HG02678 (cell line): ENCODE measurements at regions not wholly inside any gene's neighbourhood (a gene's known extent, or its start where the extent isn't known, plus 50 kb on each side); places are given as distances from the start of the nearest gene placed in this dataset.
"Not testable (repeated sequence)": the region's sequence is repeated elsewhere in the genome, so short reads cannot be mapped to it uniquely, and the experiment has no call there.

Source experiments
- ATAC-seq: cut with Tn5 transposase; IDR thresholded peaks from one replicate; pipeline ENCODE4 v1.9.1; 2021; ENCODE audit warnings: mild to moderate bottlenecking, moderate library complexity; ENCODE audit not compliant: unreplicated experiment

DNA sequence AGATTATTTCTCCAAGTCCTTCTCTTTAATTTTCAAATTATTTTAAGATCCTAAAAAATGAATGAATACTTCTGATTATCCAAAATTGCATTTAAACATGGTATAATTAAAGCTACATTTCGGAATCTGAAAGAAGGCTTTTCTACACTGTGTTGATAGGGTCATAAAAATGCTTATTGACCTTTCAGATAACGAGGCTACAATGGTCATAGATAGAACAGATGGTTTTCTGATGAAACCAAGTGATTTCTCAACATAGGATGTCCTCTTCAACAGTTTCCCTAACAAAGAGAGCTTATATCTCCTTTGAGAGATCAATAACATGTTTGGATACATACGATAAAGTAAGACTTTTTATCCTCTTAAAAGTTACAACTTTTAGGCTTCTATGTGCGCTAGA is 201.1 kb downstream of the PTH2R start:
- ATAC-seq = no peak

DNA sequence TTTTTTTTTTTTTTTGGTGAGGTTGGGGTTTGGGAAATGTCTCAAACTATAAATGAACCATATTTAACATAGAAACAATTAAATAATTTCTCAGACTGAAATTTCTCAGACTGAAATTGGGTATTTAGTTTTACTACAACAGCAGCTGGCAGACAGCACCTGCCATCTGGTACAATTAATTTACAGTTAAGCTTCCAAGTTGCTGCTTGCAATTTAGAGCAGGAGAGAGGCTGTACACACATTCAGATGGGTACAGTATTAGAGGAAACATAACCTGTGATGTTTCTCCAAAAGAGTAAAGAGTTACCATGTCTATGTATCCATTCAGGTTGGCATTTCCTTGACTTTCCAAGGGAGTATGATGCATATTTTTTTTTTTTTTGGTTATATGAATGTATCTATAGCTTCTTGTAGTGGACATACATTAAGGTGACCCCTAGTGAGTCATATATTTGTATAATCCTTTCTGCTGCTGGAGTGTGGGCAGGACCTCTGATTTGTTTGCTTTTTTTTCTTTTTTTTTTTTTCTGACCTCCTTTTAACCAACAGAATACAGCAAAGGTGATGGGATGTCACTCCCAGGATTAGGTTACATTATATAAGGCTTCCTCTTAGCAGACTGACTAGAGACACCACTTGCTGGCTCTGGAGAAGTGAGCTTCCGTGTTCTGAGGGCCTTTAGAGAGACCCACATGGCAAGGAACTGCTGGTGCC is 201.7 kb downstream of the PTH2R start:
- ATAC-seq = no peak

- ATAC-seq = no peak
Observed at GRCh38 chr2:208609166-208609804, 202.7 kb downstream of the PTH2R start.

- ATAC-seq = not testable (repeated sequence)
Observed at GRCh38 chr2:208615675-208616074, 209.1 kb downstream of the PTH2R start.

DNA sequence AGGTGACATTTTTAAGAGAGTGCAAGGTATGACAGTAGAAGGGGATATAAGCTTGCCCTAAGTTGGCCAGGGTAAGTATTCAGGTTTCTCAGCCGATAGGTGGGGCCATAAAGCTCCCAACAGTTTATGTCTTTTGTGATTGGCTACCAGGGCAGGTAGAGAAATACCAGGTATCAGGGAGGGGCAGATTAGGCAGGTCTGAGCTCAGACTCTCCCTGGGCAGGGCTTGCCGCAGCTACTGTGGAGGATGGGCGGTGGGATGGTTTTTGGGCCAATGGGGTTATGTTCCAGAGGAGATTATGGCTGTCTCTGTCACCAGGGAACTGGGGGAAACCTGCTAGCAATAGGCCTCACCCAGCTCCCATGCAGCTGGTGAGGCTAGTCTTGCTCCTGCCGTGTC is 211.6 kb downstream of the PTH2R start:
- no peak for ATAC-seq

DNA sequence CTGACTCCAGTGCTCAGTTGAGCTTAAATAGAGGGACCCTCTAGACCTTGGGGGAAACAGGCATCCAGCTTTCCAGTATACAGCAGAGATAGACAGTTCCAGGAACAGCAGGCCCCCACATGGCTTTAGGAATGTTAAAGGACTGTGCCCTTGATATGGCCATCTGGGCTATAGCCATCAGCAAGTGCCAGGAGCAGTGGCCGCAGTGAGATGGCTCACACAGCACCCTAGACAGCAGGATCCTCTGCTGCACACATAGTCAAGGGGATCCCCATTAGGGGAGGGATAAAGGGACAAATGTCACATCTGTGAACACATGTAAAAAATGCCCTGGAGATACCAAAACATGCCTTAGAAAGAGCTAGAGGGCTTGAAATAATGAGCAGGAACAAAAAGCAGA is 213.4 kb downstream of the PTH2R start:
- no peak for ATAC-seq

DNA sequence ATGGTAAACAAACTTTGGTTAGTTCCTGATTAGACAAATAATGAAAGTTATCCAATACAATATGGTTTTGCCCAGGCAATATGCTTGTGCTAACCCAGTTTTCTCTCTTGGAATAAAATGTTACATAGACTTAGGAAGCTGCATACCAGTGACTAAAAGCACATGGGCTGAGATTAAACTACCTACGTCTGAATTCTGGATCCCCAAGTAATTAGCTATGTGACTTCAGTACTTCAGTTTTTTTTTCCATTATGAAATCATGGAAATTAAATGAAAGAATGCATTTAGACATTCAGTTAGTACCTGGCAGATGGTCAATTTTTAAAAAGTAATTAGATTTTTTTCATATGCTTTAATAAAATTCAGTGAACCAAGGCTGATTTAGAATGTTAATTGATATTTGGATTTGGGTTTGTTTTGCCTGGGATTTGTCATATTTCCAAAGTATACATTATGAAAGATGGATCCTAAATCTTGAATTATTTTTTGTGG is 213.9 kb downstream of the PTH2R start:
- ATAC-seq = no peak

DNA sequence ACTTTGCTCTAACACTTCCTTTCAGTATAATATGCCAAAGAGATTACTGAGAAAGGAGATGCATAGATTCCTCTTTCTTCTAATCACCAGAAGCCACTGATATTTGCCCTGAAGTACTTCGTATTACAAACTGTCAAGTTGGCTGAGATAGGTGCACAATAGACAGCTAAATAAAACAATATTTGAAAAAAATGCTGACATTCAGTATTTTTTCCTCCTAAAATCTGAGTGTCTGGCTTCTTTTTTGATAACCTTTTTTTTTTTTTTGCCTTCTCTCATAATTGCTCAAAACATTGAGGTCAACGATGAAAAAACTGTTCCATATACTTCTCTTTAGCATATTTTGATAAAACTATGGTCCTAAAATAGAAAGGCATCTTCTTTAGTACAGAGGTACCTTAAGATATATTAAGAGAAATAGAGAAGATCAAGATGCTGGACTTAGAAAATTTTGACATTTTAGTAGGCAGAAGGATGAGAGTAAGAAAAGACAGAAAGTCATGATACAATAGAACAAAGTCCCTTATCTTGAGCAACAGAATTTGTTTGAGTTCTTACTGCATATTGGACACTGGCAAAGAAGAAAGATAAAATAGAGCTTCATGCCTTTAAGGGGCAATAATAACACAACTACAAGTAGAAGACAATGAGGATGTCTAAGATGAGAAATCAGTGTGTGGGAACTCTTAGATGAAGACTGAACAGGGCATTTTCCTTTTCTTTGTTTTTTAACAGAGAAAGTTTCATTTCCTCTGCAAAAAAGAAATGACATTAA is 220.7 kb downstream of the PTH2R start:
- ATAC-seq = no peak

DNA sequence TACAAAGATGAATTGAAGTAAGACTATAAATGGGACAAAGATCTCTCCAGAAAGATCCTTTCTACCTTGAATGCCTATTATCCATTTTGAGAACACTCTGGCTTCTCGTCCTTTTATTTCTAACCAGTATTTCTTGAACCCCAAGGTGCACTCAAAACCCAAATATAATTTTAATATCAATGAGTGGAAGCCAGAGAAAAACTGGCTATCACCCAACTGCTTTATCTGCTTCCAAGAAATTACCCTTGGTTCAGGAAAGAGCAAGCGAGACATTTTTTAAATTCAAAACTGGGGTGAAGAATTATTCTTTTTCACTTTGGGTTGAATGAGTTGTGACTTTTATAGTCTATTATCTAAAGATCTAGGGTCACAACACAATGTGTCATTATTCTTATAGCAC is 221.3 kb downstream of the PTH2R start:
- no peak for ATAC-seq

- peak; percentile 58 for ATAC-seq
Observed at GRCh38 chr2:208638059-208638458, 231.5 kb downstream of the PTH2R start.

DNA sequence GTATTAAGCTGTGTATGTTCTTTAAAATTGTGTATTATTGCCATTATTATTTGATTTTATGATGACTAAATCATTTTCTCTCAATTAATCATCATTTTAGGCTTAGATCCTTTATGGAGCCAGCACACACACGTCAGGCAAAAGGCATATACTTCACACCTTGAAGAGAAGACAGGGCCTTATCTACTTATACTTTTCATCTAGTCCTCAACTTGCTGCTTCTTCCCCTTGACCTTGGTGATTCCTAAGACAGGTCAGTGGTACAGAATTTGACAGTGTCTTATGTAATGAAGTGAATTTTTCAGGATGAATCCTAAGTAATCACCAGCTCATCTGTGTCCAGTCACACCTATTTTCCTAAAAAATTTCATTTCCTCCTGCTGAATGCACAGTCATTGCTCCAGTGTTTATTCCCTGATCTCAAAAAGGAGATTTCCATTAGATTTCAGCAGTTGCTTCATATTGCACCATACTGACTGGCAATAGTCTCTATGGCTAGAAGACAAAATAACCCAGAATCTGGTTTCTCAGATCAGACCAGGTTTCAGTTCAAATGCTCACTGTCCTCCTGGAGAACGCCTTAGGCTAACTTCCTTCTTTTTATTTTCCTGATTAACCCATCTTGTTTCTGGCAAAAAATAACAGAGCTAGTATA is 235.7 kb downstream of the PTH2R start:
- no peak for ATAC-seq

- no peak for ATAC-seq
Observed at GRCh38 chr2:208643145-208643544, 236.6 kb downstream of the PTH2R start.

GRCh38 chr2:208645226-208645625 is 238.6 kb downstream of the PTH2R start:
- ATAC-seq = no peak

DNA sequence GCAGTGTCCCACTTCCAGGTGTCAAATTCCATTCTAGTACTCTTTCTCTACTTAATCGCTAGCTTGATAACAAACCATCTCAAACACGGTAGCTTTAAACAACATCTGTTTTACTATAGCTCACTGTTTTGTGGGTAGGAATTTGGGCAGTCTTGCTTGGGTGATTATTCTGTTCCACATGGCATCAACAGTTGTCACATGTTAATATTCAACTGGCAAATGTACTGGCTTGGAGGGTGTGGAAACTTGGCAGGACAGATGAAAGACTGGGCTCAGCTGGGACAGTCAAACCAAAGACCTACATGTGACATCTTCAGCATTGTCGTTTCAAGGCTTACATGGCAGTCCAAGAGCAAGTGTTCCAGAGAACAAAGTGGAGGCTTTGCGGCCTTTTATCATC is 241.8 kb downstream of the PTH2R start:
- ATAC-seq = no peak

GRCh38 chr2:208653383-208653782 is 246.8 kb downstream of the PTH2R start:
- no peak for ATAC-seq

DNA sequence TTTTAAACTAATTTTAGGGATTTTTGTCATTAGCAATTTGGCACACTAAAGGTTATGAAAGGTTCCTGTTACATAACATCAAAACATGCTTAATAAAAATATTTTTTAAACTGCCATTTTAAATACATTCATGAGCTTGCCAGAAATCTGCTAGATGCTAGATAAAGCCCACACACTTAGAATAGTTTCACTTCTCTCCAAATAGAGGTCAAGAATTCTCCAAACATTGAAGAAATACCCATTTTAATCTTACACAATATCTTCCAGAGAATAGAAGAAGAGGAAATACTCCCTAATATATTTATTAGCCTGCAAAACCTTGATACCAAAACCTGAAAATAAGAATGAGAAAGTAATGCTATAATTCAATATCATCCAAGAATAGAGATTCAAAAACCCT is 247.5 kb downstream of the PTH2R start:
- ATAC-seq = no peak

- no peak for ATAC-seq
Observed at GRCh38 chr2:208657468-208657867, 250.9 kb downstream of the PTH2R start.

- no peak for ATAC-seq
Observed at GRCh38 chr2:208669394-208669793, 262.8 kb downstream of the PTH2R start.

GRCh38 chr2:208671284-208671683 is 264.7 kb downstream of the PTH2R start:
- no peak for ATAC-seq

DNA sequence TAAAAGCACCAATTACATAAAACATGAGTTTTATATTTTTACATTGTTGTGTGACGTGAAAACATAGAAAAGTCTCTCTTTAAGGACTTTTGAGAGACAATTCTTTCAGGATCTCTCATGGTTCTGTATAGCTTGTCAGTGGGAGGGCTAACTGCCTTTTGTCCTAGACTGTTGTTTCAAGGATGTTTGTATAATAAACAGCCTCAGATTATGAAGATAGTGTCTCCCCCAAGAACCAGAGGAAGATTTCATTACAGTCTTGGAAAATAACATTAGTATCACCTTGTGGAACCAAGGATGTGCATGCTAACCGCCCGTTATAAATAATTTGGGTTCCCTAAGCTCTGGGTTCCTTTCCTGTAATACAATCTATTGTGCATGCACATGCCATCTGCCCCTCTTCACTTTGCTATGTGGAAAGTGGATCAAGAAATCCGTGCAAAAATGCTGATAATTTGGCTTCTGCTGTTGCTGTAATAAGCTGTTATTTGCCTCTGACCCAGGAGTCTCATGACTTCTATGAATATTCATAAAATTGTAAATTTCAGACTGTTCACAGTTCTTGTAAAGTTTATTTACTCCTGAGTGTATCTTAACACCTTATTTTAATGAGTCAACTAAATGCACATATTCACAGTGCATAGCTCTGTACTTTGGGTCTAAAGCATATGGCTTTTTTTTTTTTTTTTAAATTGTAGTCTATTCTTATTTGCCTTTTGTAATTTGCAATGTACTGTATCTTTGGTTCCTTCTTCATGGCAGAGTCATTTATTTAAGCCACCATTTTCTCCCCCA is 265.5 kb downstream of the PTH2R start:
- no peak for ATAC-seq

DNA sequence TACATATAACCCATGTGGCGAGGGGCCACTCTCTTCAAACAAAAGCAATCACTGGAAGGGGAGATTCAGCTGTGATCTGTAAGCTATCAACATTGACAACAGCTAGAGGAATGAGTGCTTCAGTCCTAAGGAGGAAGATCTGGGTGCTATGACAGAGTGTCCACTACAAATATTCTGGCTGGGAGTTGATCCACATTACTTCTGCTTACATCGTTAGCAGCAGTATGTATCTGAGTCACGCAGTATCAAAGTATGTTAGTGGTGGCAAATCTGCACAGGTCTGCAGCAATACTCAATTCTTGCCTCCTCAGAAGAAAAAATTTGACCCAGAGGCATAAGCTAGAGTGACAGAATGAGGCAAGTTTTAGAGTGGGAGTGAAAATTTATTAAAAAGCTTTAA is 267.0 kb downstream of the PTH2R start:
- ATAC-seq = no peak
